ENCODE measurements at regions not wholly inside any gene's neighbourhood (a gene's known extent, or its start where the extent isn't known, plus 50 kb on each side); places are given as distances from the start of the nearest gene placed in this dataset.

GRCh38 chr4:18398661-18399060, 377.1 kb upstream of the LCORL start:
- Mint-ChIP-seq H3K4me1 (ENCODE audit: unreplicated experiment) (no peaks in the 10 kb centered on the region), H3K36me3 (ENCODE audit: low read depth, unreplicated experiment) (no peaks in the 10 kb centered on the region), H3K27ac (ENCODE audit: unreplicated experiment) (no peak overlapping the region), H3K27me3 (ENCODE audit: unreplicated experiment) (no peaks in the 10 kb centered on the region), H3K4me3 (ENCODE audit: unreplicated experiment) (no peak overlapping the region), H3K9me3 (ENCODE audit: unreplicated experiment) (no peaks in the 10 kb centered on the region)
- TF ChIP-seq CTCF (IDR thresholded peaks at IDR 0.05; ENCODE audit: unreplicated experiment): no peak
- DNase-seq (ENCODE audit: low spot score): no peak

GRCh38 chr4:18397681-18398390, 376.3 kb upstream of the LCORL start:
- DNase-seq (ENCODE audit: low spot score): no peak
- TF ChIP-seq CTCF (IDR thresholded peaks at IDR 0.05; ENCODE audit: unreplicated experiment): no peak
- Mint-ChIP-seq H3K27me3 (ENCODE audit: unreplicated experiment) (no peaks in the 10 kb centered on the region), H3K36me3 (ENCODE audit: low read depth, unreplicated experiment) (no peaks in the 10 kb centered on the region), H3K4me1 (ENCODE audit: unreplicated experiment) (no peaks in the 10 kb centered on the region), H3K4me3 (ENCODE audit: unreplicated experiment) (no peak overlapping the region), H3K9me3 (ENCODE audit: unreplicated experiment) (no peaks in the 10 kb centered on the region), H3K27ac (ENCODE audit: unreplicated experiment) (no peak overlapping the region)

GRCh38 chr4:18394656-18395055, 373.1 kb upstream of the LCORL start:
- Mint-ChIP-seq H3K27ac (ENCODE audit: unreplicated experiment) (no peak overlapping the region), H3K4me3 (ENCODE audit: unreplicated experiment) (no peak overlapping the region)
- no peak for DNase-seq (ENCODE audit: low spot score)

GRCh38 chr4:18391354-18391728, 369.8 kb upstream of the LCORL start:
- no peaks in the 10 kb centered on the region for H3K4me1 Mint-ChIP-seq (ENCODE audit: unreplicated experiment)
- DNase-seq (ENCODE audit: low spot score): no peak
- H3K9me3 Mint-ChIP-seq (ENCODE audit: unreplicated experiment): no peaks in the 10 kb centered on the region
- TF ChIP-seq CTCF (IDR thresholded peaks at IDR 0.05; ENCODE audit: unreplicated experiment): no peak
- no peaks in the 10 kb centered on the region for H3K27me3 Mint-ChIP-seq (ENCODE audit: unreplicated experiment)
- no peak overlapping the region for H3K4me3 Mint-ChIP-seq (ENCODE audit: unreplicated experiment)
- no peaks in the 10 kb centered on the region for H3K36me3 Mint-ChIP-seq (ENCODE audit: low read depth, unreplicated experiment)
- H3K27ac Mint-ChIP-seq (ENCODE audit: unreplicated experiment): no peak overlapping the region

More at GRCh38 chr4:18394656-18395055, 373.1 kb upstream of the LCORL start:
- H3K36me3 Mint-ChIP-seq (ENCODE audit: low read depth, unreplicated experiment): no peaks in the 10 kb centered on the region
- H3K27me3 Mint-ChIP-seq (ENCODE audit: unreplicated experiment): no peaks in the 10 kb centered on the region
- H3K9me3 Mint-ChIP-seq (ENCODE audit: unreplicated experiment): no peaks in the 10 kb centered on the region
- H3K4me1 Mint-ChIP-seq (ENCODE audit: unreplicated experiment): no peaks in the 10 kb centered on the region
- no peak for TF ChIP-seq CTCF (IDR thresholded peaks at IDR 0.05; ENCODE audit: unreplicated experiment)

- H3K27ac Mint-ChIP-seq (ENCODE audit: unreplicated experiment): no peak overlapping the region
- TF ChIP-seq CTCF (IDR thresholded peaks at IDR 0.05; ENCODE audit: unreplicated experiment): no peak
- DNase-seq (ENCODE audit: low spot score): no peak
- H3K4me3 Mint-ChIP-seq (ENCODE audit: unreplicated experiment): no peak overlapping the region
- no peaks in the 10 kb centered on the region for H3K27me3 Mint-ChIP-seq (ENCODE audit: unreplicated experiment)
- no peaks in the 10 kb centered on the region for H3K36me3 Mint-ChIP-seq (ENCODE audit: low read depth, unreplicated experiment)
- H3K4me1 Mint-ChIP-seq (ENCODE audit: unreplicated experiment): no peaks in the 10 kb centered on the region
- no peaks in the 10 kb centered on the region for H3K9me3 Mint-ChIP-seq (ENCODE audit: unreplicated experiment)
Observed at GRCh38 chr4:18390655-18391353, 369.2 kb upstream of the LCORL start.

Measured in endothelial cell (in vitro differentiated cells).